ENCODE measurements at regions not wholly inside any gene's neighbourhood (a gene's known extent, or its start where the extent isn't known, plus 50 kb on each side); places are given as distances from the start of the nearest gene placed in this dataset.

- H3K4me3 ChIP-seq: no peak overlapping the region
- TF ChIP-seq, protein P1, sequence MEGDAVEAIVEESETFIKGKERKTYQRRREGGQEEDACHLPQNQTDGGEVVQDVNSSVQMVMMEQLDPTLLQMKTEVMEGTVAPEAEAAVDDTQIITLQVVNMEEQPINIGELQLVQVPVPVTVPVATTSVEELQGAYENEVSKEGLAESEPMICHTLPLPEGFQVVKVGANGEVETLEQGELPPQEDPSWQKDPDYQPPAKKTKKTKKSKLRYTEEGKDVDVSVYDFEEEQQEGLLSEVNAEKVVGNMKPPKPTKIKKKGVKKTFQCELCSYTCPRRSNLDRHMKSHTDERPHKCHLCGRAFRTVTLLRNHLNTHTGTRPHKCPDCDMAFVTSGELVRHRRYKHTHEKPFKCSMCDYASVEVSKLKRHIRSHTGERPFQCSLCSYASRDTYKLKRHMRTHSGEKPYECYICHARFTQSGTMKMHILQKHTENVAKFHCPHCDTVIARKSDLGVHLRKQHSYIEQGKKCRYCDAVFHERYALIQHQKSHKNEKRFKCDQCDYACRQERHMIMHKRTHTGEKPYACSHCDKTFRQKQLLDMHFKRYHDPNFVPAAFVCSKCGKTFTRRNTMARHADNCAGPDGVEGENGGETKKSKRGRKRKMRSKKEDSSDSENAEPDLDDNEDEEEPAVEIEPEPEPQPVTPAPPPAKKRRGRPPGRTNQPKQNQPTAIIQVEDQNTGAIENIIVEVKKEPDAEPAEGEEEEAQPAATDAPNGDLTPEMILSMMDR (IDR thresholded peaks at IDR 0.05): no peak
- H3K4me1 ChIP-seq: no peaks in the 10 kb centered on the region
- no peaks in the 10 kb centered on the region for H3K36me3 ChIP-seq
- H3K27me3 ChIP-seq: no peaks in the 10 kb centered on the region
- no peaks in the 10 kb centered on the region for H3K9me3 ChIP-seq
- no peak for DNase-seq
- intact Hi-C loops (cut with DNase I): no loop called here
- ATAC-seq: no peak
- no peak overlapping the region for H3K27ac ChIP-seq
Observed at GRCh38 chr9:14391620-14392019, 77.7 kb upstream of the NFIB start.

DNA sequence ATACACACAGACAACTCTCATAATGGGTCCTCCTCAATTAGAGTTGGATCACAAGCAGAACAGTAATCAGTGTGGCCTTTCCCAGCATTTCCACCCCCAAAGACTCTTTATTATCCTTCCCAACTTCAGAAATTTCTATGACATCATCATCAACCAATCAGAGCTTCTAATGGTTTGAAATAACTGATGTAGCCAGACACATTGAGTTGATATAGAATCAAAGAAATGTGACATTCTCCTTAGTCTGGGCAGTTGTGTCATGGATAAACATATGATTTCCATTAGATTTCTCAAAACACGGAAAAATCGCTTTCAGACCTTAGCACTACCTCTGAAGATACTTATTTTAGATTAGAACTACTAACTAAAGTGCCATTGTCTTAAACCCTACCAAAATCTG, 75.7 kb upstream of the NFIB start:
- TF ChIP-seq, protein P1 (IDR thresholded peaks at IDR 0.05): no peak
- no peak for DNase-seq
- Histone ChIP-seq H3K27me3 (no peaks in the 10 kb centered on the region), H3K4me3 (no peak overlapping the region), H3K27ac (no peak overlapping the region), H3K36me3 (no peaks in the 10 kb centered on the region), H3K9me3 (no peaks in the 10 kb centered on the region), H3K4me1 (no peaks in the 10 kb centered on the region)
- ATAC-seq: no peak
- intact Hi-C loops (cut with DNase I): no loop called here

DNA sequence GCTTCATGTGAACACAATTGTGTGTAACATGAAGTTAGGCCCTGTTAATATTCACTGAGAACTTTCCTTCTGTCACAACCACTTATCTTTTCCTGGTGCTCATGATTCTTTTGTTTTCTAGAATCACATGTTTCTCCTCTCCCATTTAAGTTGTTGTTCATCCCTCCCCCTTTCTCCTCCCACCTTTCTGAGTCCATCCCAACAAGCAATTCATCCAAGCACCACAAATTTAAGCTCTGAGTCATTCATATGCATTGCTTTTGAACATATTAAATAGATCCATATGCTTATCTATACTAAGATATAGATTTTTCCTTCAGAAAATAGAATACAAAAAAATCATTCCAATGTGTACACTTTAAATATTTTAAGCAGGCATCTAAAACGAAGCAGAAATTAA, 75.2 kb upstream of the NFIB start:
- H3K4me1 ChIP-seq: no peaks in the 10 kb centered on the region
- no peaks in the 10 kb centered on the region for H3K9me3 ChIP-seq
- DNase-seq (no peak), ATAC-seq (no peak)
- no peak overlapping the region for H3K27ac ChIP-seq
- intact Hi-C loops (cut with DNase I): no loop called here
- no peaks in the 10 kb centered on the region for H3K36me3 ChIP-seq
- TF ChIP-seq, protein P1 (IDR thresholded peaks at IDR 0.05): no peak
- no peak overlapping the region for H3K4me3 ChIP-seq
- H3K27me3 ChIP-seq: no peaks in the 10 kb centered on the region

DNA sequence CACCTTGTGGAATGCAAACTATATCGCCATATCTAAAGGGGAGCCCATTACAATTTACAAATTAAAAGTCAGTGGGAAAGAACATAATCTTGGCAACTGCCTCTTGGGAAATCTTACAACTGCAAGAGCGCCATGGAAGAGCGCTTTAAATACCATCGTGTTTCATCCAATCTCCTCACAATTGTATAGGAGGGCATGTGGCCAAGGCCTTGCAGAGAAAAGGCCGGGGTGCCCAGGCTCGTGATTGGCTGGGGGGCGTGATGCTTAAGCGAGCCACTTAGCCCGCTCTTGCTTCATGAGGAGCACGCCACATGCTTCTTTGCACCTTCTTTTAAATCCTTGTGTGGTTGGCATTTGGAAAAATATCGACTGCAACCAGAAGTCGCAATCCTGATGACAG, 69.8 kb upstream of the NFIB start:
- Histone ChIP-seq H3K27me3 (no peaks in the 10 kb centered on the region), H3K4me1 (no peaks in the 10 kb centered on the region), H3K4me3 (no peak overlapping the region), H3K9me3 (no peaks in the 10 kb centered on the region), H3K27ac (no peak overlapping the region), H3K36me3 (no peaks in the 10 kb centered on the region)
- intact Hi-C loops (cut with DNase I): no loop called here
- ATAC-seq: no peak
- DNase-seq: no peak
- TF ChIP-seq, protein P1 (IDR thresholded peaks at IDR 0.05): no peak

GRCh38 chr9:14383294-14383693, 69.4 kb upstream of the NFIB start:
- Histone ChIP-seq H3K4me1 (no peaks in the 10 kb centered on the region), H3K27me3 (no peaks in the 10 kb centered on the region), H3K4me3 (no peak overlapping the region), H3K36me3 (no peaks in the 10 kb centered on the region), H3K27ac (no peak overlapping the region), H3K9me3 (no peaks in the 10 kb centered on the region)
- TF ChIP-seq, protein P1 (IDR thresholded peaks at IDR 0.05): no peak
- DNase-seq (no peak), ATAC-seq (no peak)
- intact Hi-C loops (cut with DNase I): no loop called here

All from upper lobe of right lung (tissue), 1 donor.